ENCODE measurements at regions not wholly inside any gene's neighbourhood (a gene's known extent, or its start where the extent isn't known, plus 50 kb on each side); places are given as distances from the start of the nearest gene placed in this dataset.

GRCh38 chr6:145228962-145229582 lies 506.2 kb downstream of the EPM2A start:
- TF ChIP-seq, protein P1, sequence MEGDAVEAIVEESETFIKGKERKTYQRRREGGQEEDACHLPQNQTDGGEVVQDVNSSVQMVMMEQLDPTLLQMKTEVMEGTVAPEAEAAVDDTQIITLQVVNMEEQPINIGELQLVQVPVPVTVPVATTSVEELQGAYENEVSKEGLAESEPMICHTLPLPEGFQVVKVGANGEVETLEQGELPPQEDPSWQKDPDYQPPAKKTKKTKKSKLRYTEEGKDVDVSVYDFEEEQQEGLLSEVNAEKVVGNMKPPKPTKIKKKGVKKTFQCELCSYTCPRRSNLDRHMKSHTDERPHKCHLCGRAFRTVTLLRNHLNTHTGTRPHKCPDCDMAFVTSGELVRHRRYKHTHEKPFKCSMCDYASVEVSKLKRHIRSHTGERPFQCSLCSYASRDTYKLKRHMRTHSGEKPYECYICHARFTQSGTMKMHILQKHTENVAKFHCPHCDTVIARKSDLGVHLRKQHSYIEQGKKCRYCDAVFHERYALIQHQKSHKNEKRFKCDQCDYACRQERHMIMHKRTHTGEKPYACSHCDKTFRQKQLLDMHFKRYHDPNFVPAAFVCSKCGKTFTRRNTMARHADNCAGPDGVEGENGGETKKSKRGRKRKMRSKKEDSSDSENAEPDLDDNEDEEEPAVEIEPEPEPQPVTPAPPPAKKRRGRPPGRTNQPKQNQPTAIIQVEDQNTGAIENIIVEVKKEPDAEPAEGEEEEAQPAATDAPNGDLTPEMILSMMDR (IDR thresholded peaks at IDR 0.05), result no peak
- no peak for TF ChIP-seq ZFX (IDR thresholded peaks at IDR 0.05; ENCODE audit: borderline replicate concordance)

All from 22Rv1 (cell line).